NCI-H1092 treated with DMSO at 0.1 percent for 48 hours (cell line): ENCODE measurements at regions not wholly inside any gene's neighbourhood (a gene's known extent, or its start where the extent isn't known, plus 50 kb on each side); places are given as distances from the start of the nearest gene placed in this dataset.
"Not testable (repeated sequence)": the region's sequence is repeated elsewhere in the genome, so short reads cannot be mapped to it uniquely, and the experiment has no call there.

ENCODE experiments used
- DNase-seq: peaks from one replicate; lab custom pipeline; 2025; lab: John Stamatoyannopoulos, UW

GRCh38 chr1:70556541-70556940 lies 145.5 kb downstream of the CTH start:
- DNase-seq = no peak

GRCh38 chr1:70567167-70567566 lies 156.1 kb downstream of the CTH start:
- DNase-seq = no peak

GRCh38 chr1:70571191-70571590 lies 160.1 kb downstream of the CTH start:
- no peak for DNase-seq

GRCh38 chr1:70573317-70573843 lies 162.3 kb downstream of the CTH start:
- no peak for DNase-seq

- DNase-seq = no peak
Observed at GRCh38 chr1:70581661-70582060, 170.6 kb downstream of the CTH start.

- DNase-seq = no peak
Observed at GRCh38 chr1:70583522-70583921, 172.5 kb downstream of the CTH start.

- DNase-seq = no peak
Observed at GRCh38 chr1:70586046-70586445, 175.0 kb downstream of the CTH start.

- DNase-seq = no peak
Observed at GRCh38 chr1:70587872-70588366, 176.9 kb downstream of the CTH start.

- not testable (repeated sequence) for DNase-seq
Observed at GRCh38 chr1:70593551-70593950, 182.5 kb downstream of the CTH start.

GRCh38 chr1:70608815-70609214 lies 197.7 kb downstream of the CTH start:
- no peak for DNase-seq

- DNase-seq = not testable (repeated sequence)
Observed at GRCh38 chr1:70610164-70610563, 199.1 kb downstream of the CTH start.

- no peak for DNase-seq
Observed at GRCh38 chr1:70616946-70617345, 205.9 kb downstream of the CTH start.

GRCh38 chr1:70617728-70618127 lies 206.7 kb downstream of the CTH start:
- DNase-seq = no peak

GRCh38 chr1:70627910-70628309 lies 216.8 kb downstream of the CTH start:
- DNase-seq = no peak

GRCh38 chr1:70628973-70629372 lies 217.9 kb downstream of the CTH start:
- no peak for DNase-seq

- no peak for DNase-seq
Observed at GRCh38 chr1:70633004-70633403, 221.9 kb downstream of the CTH start.

- no peak for DNase-seq
Observed at GRCh38 chr1:70635868-70636267, 224.8 kb downstream of the CTH start.

- no peak for DNase-seq
Observed at GRCh38 chr1:70641868-70642267, 230.8 kb downstream of the CTH start.

GRCh38 chr1:70656361-70656760 lies 245.3 kb downstream of the CTH start:
- DNase-seq = no peak

GRCh38 chr1:70659891-70660290 lies 248.8 kb downstream of the CTH start:
- no peak for DNase-seq

- DNase-seq = no peak
Observed at GRCh38 chr1:70666381-70667140, 255.5 kb downstream of the CTH start.

- no peak for DNase-seq
Observed at GRCh38 chr1:70667494-70668170, 256.6 kb downstream of the CTH start.

- DNase-seq = no peak
Observed at GRCh38 chr1:70671006-70671405, 259.9 kb downstream of the CTH start.
